Fibroblast of lung (primary cell): ENCODE measurements at regions not wholly inside any gene's neighbourhood (a gene's known extent, or its start where the extent isn't known, plus 50 kb on each side); places are given as distances from the start of the nearest gene placed in this dataset.

Source experiments
- DNase-seq, 2 donors: peaks; one replicate each; pipeline versions ENCODE4 v3.0.0 to v3.0.0-alpha.2; 2010; ENCODE audit warnings: low read depth in 2 of 2
- H2AFZ ChIP-seq: 2 replicates; pipeline ENCODE4 v1.5.1; 2012; ENCODE audit warnings: low read length, control low read depth, inconsistent platforms
- H3K27ac ChIP-seq: 2 replicates; pipeline ENCODE4 v1.5.1; 2011; ENCODE audit warnings: low read length, control low read depth; ENCODE audit not compliant: insufficient read depth
- H3K27me3 ChIP-seq: 2 replicates; pipeline ENCODE4 v1.5.1; 2011; ENCODE audit warnings: mild to moderate bottlenecking, low read length; ENCODE audit not compliant: control insufficient read depth, insufficient read depth
- H3K36me3 ChIP-seq: 2 replicates; pipeline ENCODE4 v1.5.1; 2011; ENCODE audit warnings: low read length; ENCODE audit not compliant: control insufficient read depth, insufficient read depth
- H3K4me1 ChIP-seq: 2 replicates; pipeline ENCODE4 v1.5.1; 2011; ENCODE audit warnings: low read length; ENCODE audit not compliant: control insufficient read depth, insufficient read depth; ENCODE audit errors: extremely low read depth
- H3K4me2 ChIP-seq: 2 replicates; pipeline ENCODE4 v1.5.1; 2011; ENCODE audit warnings: low read length, control low read depth; ENCODE audit not compliant: insufficient read depth; ENCODE audit errors: extremely low read depth
- H3K4me3 ChIP-seq, 4 experiments: fragments of 200-600 bp in 1 of 4; sonication (generic) in 1 of 4; replicated peaks in 1 of 4; 2 replicates each; pipeline ENCODE4 v1.5.1; 2011 to 2016; ENCODE audit warnings: low read length in 4 of 4, low read depth in 3 of 4, mild to moderate bottlenecking in 3 of 4, control low read depth in 2 of 4, inconsistent platforms in 1 of 4, mixed read lengths in 1 of 4; ENCODE audit not compliant: insufficient read depth in 1 of 4; ENCODE audit errors: control extremely low read depth in 1 of 4
- H3K79me2 ChIP-seq: 2 replicates; pipeline ENCODE4 v1.5.1; 2012; ENCODE audit warnings: mild to moderate bottlenecking, low read length, inconsistent platforms; ENCODE audit not compliant: control insufficient read depth, insufficient read depth
- H3K9ac ChIP-seq: 2 replicates; pipeline ENCODE4 v1.5.1; 2011; ENCODE audit warnings: mild to moderate bottlenecking, low read length, control low read depth; ENCODE audit not compliant: insufficient read depth
- H3K9me3 ChIP-seq: 2 replicates; pipeline ENCODE4 v1.5.1; 2012; ENCODE audit warnings: low read depth, low read length; ENCODE audit not compliant: control insufficient read depth, insufficient read depth
- H4K20me1 ChIP-seq: 2 replicates; pipeline ENCODE4 v1.5.1; 2011; ENCODE audit warnings: low read length; ENCODE audit not compliant: control insufficient read depth, insufficient read depth; ENCODE audit errors: extremely low read depth
- EZH2 ChIP-seq: IDR thresholded peaks from 2 replicates; pipeline ENCODE4 v1.5.1; 2012; ENCODE audit warnings: low read length, control low read depth, mild to moderate bottlenecking; ENCODE audit errors: missing control alignments
- TF ChIP-seq, protein P1 (sequence below), 2 donors: IDR thresholded peaks in 1 of 2; conservative IDR thresholded peaks in 1 of 2; 1 replicate in 1 of 2; 2 replicates in 1 of 2; pipeline ENCODE4 v1.5.1; 2011 to 2012; ENCODE audit warnings: low read length in 2 of 2, control low read depth in 1 of 2, inconsistent platforms in 1 of 2, low read depth in 1 of 2, mild to moderate bottlenecking in 1 of 2

DNA sequence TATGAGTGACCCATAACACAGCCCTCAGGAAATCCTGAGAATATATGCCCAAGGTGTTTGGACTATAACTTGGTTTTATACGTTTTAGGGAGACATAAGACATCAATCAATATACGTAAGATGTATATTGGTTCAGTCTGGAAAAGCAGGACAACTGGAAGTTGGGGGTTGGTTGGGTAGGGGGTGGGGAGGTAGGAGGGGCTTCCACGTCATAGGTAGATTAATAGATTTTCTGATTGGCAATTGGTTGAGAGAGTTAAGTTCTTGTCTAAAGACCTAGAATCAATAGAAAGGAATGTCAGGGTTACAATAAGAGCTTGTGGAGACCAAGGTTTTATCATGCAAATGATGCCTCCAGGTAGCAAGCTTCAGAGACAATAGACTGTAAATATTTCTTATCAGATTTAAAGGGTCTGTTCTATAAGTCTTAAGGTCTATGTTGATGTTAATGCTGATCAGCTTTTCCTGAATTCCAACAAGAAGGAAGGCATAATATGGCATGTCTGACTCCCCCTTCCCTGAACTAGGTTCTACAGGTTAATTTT is 2267.7 kb upstream of the ACO1 start:
- Histone ChIP-seq H3K79me2 (no peaks in the 10 kb centered on the region), H3K9ac (no peak overlapping the region), H3K36me3 (no peaks in the 10 kb centered on the region), H4K20me1 (no peaks in the 10 kb centered on the region), H2AFZ (no peak overlapping the region), H3K4me1 (no peaks in the 10 kb centered on the region), H3K4me3 (no peak overlapping the region), H3K9me3 (no peaks in the 10 kb centered on the region), H3K4me2 (no peak overlapping the region), H3K27ac (no peak overlapping the region), H3K27me3 (no peaks in the 10 kb centered on the region)
- TF ChIP-seq EZH2, result no peak
- TF ChIP-seq, protein P1, sequence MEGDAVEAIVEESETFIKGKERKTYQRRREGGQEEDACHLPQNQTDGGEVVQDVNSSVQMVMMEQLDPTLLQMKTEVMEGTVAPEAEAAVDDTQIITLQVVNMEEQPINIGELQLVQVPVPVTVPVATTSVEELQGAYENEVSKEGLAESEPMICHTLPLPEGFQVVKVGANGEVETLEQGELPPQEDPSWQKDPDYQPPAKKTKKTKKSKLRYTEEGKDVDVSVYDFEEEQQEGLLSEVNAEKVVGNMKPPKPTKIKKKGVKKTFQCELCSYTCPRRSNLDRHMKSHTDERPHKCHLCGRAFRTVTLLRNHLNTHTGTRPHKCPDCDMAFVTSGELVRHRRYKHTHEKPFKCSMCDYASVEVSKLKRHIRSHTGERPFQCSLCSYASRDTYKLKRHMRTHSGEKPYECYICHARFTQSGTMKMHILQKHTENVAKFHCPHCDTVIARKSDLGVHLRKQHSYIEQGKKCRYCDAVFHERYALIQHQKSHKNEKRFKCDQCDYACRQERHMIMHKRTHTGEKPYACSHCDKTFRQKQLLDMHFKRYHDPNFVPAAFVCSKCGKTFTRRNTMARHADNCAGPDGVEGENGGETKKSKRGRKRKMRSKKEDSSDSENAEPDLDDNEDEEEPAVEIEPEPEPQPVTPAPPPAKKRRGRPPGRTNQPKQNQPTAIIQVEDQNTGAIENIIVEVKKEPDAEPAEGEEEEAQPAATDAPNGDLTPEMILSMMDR (conservative IDR thresholded peaks at IDR 0.05 in 1 of 2, IDR thresholded peaks at IDR 0.05 in 1 of 2; ENCODE audit: low read depth in 1 of 2, low read length in 2 of 2), result no peak
- no peak for DNase-seq

DNA sequence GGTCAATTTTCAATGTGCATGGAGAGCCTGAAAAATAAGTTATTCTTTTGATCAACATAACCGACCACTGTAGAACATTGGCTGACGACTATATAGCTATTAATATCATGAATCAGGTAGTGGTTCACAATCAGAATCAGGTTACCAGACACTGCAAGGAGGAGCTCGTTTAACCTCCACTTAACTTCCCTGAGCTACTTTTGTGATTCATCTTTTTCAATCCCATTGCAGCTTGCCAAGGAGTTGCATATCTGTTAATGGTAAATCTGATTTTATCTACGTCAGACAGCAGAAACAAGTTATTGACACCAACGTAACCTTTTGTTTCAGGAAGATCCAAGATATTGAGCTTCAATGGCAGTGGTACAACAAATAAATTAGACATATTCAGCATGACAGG is 2263.8 kb upstream of the ACO1 start:
- TF ChIP-seq EZH2, result no peak
- TF ChIP-seq, protein P1 (conservative IDR thresholded peaks at IDR 0.05 in 1 of 2, IDR thresholded peaks at IDR 0.05 in 1 of 2; ENCODE audit: low read depth in 1 of 2, low read length in 2 of 2), result no peak
- Histone ChIP-seq H3K27me3 (no peaks in the 10 kb centered on the region), H3K4me2 (no peak overlapping the region), H3K9me3 (no peaks in the 10 kb centered on the region), H3K4me1 (no peaks in the 10 kb centered on the region), H3K4me3 (no peak overlapping the region), H4K20me1 (no peaks in the 10 kb centered on the region), H3K79me2 (no peaks in the 10 kb centered on the region), H3K27ac (no peak overlapping the region), H3K36me3 (no peaks in the 10 kb centered on the region), H2AFZ (no peak overlapping the region), H3K9ac (no peak overlapping the region)
- DNase-seq, result no peak

DNA sequence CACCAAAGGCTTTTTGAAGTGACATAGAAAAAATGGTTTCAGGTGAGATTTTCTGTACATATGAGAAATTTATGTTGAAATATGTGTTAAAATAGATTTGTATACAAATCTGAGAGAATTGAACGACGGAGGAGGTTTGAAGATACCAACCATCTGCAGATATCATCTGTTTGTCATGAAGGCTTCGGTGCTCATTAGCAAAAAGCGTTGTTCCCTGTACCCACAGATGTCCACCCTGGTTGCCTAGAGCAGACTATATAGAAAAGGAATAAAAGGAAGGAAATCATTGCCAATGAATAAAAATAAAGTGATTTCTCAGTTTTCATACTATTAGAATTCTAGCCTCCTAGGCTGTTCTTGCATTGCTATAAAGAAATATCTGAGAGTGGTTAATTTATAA is 2262.8 kb upstream of the ACO1 start:
- Histone ChIP-seq H3K4me1 (no peaks in the 10 kb centered on the region), H2AFZ (no peak overlapping the region), H3K4me3 (no peak overlapping the region), H3K4me2 (no peak overlapping the region), H4K20me1 (no peaks in the 10 kb centered on the region), H3K27ac (no peak overlapping the region), H3K9ac (no peak overlapping the region), H3K79me2 (no peaks in the 10 kb centered on the region), H3K27me3 (no peaks in the 10 kb centered on the region), H3K9me3 (no peaks in the 10 kb centered on the region), H3K36me3 (no peaks in the 10 kb centered on the region)
- no peak for DNase-seq
- no peak for TF ChIP-seq EZH2
- TF ChIP-seq, protein P1 (conservative IDR thresholded peaks at IDR 0.05 in 1 of 2, IDR thresholded peaks at IDR 0.05 in 1 of 2; ENCODE audit: low read depth in 1 of 2, low read length in 2 of 2), result no peak
